ENCODE measurements at regions not wholly inside any gene's neighbourhood (a gene's known extent, or its start where the extent isn't known, plus 50 kb on each side); places are given as distances from the start of the nearest gene placed in this dataset.
"Not testable (repeated sequence)": the region's sequence is repeated elsewhere in the genome, so short reads cannot be mapped to it uniquely, and the experiment has no call there.

GRCh38 chr10:6794841-6795240 lies 214.8 kb upstream of the PRKCQ start:
- not testable (repeated sequence) for DNase-seq

- no peak for DNase-seq
Measured at GRCh38 chr10:6794441-6794840, 214.4 kb upstream of the PRKCQ start.

GRCh38 chr10:6788731-6789130 lies 208.7 kb upstream of the PRKCQ start:
- no peak for DNase-seq

- no peak for DNase-seq
Measured at GRCh38 chr10:6788231-6788630, 208.2 kb upstream of the PRKCQ start.

- no peak for DNase-seq
Measured at GRCh38 chr10:6787718-6788117, 207.6 kb upstream of the PRKCQ start.

DNA sequence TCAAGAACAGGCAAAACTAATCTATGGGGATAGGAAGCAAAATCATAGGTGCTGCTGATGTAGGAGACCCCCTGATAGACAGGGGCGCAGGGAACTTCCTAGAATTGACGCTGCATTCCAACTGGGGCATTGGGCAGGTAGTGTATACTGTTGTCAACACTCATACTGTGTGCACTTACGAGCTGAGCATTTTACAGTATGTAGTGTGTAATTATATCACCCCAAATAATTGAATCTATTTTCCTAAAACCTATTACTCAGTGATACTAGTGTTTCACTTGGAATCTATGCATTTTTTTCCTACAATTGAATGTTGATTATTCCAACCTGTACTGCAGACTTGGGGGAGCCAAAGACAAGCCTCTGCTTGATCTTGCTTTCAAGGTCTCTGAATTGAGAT lies 207.0 kb upstream of the PRKCQ start:
- DNase-seq, result no peak

- peak; percentile 52 for DNase-seq
Measured at GRCh38 chr10:6786579-6787031, 206.5 kb upstream of the PRKCQ start.

DNA sequence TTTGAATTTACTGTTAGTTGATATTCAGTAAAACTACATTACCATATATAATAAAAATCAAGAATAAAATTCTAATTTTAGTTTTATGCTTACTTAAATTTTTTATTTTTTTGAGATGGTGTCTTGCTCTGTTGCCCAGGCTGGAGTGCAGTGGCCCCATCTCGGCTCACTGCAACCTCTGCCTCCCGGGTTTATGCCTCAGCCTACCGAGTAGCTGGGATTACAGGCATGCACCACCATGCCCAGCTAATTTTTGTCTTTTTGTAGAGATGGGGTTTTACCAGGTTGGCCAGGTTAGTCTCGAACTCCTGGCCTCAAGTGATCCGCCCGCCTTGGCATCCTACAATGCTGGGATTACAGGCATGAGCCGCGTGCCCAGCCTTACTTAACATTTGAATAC lies 204.4 kb upstream of the PRKCQ start:
- not testable (repeated sequence) for DNase-seq

- no peak for DNase-seq
Measured at GRCh38 chr10:6783471-6783870, 203.4 kb upstream of the PRKCQ start.

DNA sequence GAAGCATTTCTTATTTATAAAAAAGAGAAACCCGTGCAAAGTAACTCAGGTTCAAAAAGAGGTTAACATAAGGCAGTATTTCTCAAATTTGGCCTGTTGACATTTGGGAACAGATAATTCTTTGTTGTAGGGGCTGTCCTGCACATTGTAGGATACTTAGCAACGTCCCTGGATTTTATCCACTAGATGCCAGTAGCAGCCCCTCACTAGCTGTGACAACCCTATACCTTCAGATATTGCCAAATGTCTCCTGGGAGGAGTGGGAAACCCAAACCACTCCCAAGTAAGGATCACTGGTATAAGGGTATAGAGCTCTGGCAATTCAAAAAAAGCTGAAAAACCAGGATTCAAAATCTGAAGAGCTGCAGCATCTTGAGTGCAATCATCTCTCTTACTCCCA lies 202.3 kb upstream of the PRKCQ start:
- DNase-seq, result no peak

- no peak for DNase-seq
Measured at GRCh38 chr10:6781133-6781770, 201.2 kb upstream of the PRKCQ start.

GRCh38 chr10:6780008-6780677 lies 200.1 kb upstream of the PRKCQ start:
- DNase-seq, result no peak

DNA sequence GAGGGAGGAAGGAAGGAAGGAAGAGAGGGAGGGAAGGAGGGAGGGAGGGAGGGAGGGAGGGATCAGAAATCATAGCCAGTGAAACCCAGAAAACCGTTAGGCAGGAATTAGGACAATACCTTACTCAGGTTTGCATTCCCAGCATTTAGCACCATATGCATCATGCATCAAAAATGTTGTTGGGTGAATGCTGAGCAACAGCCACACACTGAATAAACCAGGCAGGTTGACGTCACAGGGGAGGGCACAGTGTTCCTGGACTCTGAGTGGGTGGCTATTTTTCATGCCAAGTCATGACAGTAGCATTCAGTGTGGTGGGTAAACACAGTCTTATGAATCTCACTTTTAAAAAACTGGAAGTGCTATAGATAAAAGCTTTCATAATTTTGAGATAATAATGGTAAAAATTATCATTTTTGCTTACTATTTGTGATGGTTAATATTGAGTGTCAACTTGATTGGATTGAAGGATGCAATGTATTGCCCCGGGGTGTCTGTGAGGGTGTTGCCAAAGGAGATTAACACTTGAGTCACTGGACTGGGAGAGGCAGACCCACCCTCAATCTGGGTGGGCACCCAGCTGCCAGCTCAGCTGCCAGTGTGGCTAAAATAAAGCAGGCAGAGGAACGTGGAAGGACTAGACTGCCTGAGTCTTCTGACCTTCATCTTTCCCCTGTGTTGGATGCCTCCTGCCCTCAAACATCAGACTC lies 199.1 kb upstream of the PRKCQ start:
- DNase-seq, result no peak

- DNase-seq, result no peak
Measured at GRCh38 chr10:6776170-6776569, 196.1 kb upstream of the PRKCQ start.

DNA sequence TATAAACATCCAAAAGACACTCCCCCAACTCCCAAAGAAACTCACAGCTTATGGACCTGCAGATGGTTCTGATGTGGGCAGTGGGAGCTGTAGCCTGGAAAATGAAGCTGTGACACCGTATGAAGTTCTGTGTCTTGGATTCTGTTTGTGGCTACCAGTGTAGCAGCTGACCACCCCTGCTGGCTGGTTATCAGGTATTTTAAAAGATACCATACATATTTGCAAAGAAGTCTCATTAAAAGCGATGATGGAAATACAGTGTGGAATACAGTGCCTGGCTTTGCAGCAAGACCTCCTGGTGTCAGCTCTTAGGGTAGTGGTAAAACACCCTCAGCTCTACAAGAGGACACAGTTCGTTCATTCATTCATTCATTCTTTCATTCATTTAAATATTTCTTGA lies 194.3 kb upstream of the PRKCQ start:
- no peak for DNase-seq

DNA sequence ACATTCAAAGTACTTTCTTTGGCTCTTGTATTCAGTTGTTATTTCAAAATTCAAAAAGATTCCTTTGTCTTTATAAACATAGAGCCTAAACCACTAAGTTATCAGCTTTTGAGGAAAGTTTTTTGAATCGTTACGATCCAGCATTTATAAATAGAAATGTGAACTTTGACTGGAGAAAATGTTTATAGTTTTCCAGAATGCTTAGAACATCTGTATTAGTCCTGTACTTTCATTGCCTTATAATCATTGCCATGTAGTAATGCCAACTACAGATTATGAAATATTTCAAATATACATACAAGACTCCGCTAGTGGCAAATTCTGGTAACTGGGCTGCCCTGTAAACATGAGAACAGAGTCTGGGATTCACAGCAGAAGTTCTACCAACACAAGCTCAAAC lies 191.3 kb upstream of the PRKCQ start:
- DNase-seq, result no peak

- no peak for DNase-seq
Measured at GRCh38 chr10:6770846-6771245, 190.8 kb upstream of the PRKCQ start.

GRCh38 chr10:6769704-6770417 lies 189.8 kb upstream of the PRKCQ start:
- no peak for DNase-seq

DNA sequence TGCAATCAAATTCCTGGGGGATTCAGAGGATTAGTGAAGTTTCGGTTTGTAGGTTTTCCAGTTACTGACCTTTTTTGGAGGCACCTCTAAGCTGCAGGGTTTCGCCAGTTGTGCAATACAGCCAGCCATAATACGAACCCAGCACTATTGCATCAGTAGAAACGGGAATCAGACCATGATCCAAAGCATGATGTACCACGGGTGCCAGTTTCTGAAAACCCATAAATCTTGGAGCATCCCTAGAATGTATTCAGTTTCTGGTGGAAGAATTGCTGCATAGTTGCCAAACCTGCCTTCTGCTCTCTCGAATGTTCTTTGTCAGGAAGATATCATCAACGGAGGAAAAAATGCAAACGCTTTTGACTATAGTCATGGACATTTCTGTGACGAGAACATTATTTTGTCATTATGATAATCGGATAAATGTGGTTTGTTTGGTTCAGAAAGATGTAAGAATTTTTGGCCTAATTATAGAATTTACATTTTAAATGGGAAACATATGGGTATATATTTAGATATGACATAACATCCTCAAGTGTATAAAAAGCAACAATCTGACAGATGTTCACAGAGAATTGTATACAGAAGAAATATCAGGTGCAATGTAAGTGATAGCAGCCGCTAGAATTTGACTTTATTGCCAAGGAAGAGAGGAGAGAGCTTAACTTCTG lies 186.2 kb upstream of the PRKCQ start:
- no peak for DNase-seq

- no peak for DNase-seq
Measured at GRCh38 chr10:6763423-6763822, 183.3 kb upstream of the PRKCQ start.

- DNase-seq, result no peak
Measured at GRCh38 chr10:6763001-6763400, 182.9 kb upstream of the PRKCQ start.

DNA sequence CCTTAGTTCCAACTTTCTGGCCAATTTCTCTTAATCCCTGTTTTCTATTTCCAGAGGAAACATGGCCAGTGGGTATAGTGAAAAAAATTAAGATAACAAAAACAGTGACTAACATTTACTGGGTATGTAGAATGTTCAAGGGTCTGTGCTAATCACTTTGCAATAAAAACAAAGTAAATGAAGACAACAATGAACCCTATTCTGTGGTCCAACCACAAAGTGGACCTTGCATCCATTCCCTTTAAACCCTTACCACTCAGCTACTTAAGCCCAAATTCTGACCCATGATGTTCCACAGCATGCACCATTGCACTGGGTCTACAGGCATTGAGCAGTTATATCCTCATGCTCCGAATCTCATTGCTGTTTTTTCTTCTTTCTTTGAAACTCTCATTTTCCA lies 179.9 kb upstream of the PRKCQ start:
- no peak for DNase-seq

DNA sequence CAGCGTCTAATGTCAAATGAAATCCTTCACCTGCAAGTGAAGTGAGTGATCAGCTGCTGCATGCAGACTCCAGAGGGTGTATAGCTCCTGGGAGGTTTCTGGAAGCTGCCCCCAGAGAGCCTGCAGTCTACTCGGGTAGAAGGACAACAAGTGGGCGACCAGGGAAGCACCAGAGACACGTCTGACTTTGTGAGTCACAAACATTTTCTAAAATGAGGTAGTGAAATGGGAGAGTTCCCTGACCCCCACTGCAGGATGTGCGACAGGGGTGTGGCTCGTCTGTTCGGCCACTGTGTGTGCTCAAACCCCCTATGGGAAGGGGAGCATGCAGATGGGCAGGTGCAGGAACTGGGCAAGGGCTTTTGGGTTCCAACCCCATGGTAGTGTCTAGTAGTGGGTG lies 177.1 kb upstream of the PRKCQ start:
- no peak for DNase-seq

Measured in retina (tissue), 1 donor.